Stimulated activated effector memory CD8-positive, alpha-beta T cell treated with anti-CD3 and anti-CD28 coated beads, Interleukin-12 subunit alpha, Interleukin-12 subunit beta, amount 100 ng/mL, for 72 hours (primary cell): ENCODE measurements at regions not wholly inside any gene's neighbourhood (a gene's known extent, or its start where the extent isn't known, plus 50 kb on each side); places are given as distances from the start of the nearest gene placed in this dataset.
"Not testable (repeated sequence)": the region's sequence is repeated elsewhere in the genome, so short reads cannot be mapped to it uniquely, and the experiment has no call there.

Experiments
- ATAC-seq: fragments of 150-1000 bp; cut with Tn5 transposase; 2 replicates; pipeline ENCODE4 v1.10.0; 2021
- DNase-seq, 2 donors: peaks; one replicate each; pipeline ENCODE4 v3.0.0; 2021 to 2022; ENCODE audit warnings: low spot score in 2 of 2
- H3K27ac Mint-ChIP-seq: one replicate; pipeline ENCODE4 v1.8.0; 2022; ENCODE audit warnings: mild to moderate bottlenecking, mixed read lengths
- H3K36me3 Mint-ChIP-seq: one replicate; pipeline ENCODE4 v1.8.0; 2022; ENCODE audit warnings: mild to moderate bottlenecking, mixed read lengths
- H3K4me1 Mint-ChIP-seq: one replicate; pipeline ENCODE4 v1.8.0; 2022; ENCODE audit warnings: mixed read lengths
- H3K4me3 Mint-ChIP-seq: one replicate; pipeline ENCODE4 v1.8.0; 2022; ENCODE audit warnings: mild to moderate bottlenecking, mixed read lengths
- H3K9me3 Mint-ChIP-seq: one replicate; pipeline ENCODE4 v1.8.0; 2022; ENCODE audit warnings: mixed read lengths

- no peak for DNase-seq
- Mint-ChIP-seq H3K4me1 (no peaks in the 10 kb centered on the region), H3K36me3 (no peaks in the 10 kb centered on the region), H3K4me3 (no peak overlapping the region), H3K9me3 (no peaks in the 10 kb centered on the region), H3K27ac (no peak overlapping the region)
- no peak for ATAC-seq
Observed at GRCh38 chr2:145812165-145812554, 1292.2 kb upstream of the ZEB2 start.

GRCh38 chr2:145811276-145812164, 1291.6 kb upstream of the ZEB2 start:
- Mint-ChIP-seq H3K9me3 (no peaks in the 10 kb centered on the region), H3K4me3 (no peak overlapping the region), H3K4me1 (no peaks in the 10 kb centered on the region), H3K36me3 (no peaks in the 10 kb centered on the region), H3K27ac (no peak overlapping the region)
- no peak for DNase-seq
- ATAC-seq, result no peak

GRCh38 chr2:145807968-145808367, 1288.0 kb upstream of the ZEB2 start:
- ATAC-seq, result no peak
- Mint-ChIP-seq H3K27ac (no peak overlapping the region), H3K4me1 (no peaks in the 10 kb centered on the region), H3K4me3 (no peak overlapping the region), H3K36me3 (no peaks in the 10 kb centered on the region), H3K9me3 (no peaks in the 10 kb centered on the region)
- no peak for DNase-seq

- no peak for ATAC-seq
- no peak for DNase-seq
- Mint-ChIP-seq H3K4me3 (no peak overlapping the region), H3K27ac (no peak overlapping the region), H3K4me1 (no peaks in the 10 kb centered on the region), H3K9me3 (no peaks in the 10 kb centered on the region), H3K36me3 (no peaks in the 10 kb centered on the region)
Observed at GRCh38 chr2:145807554-145807953, 1287.6 kb upstream of the ZEB2 start.

- Mint-ChIP-seq H3K4me3 (no peak overlapping the region), H3K36me3 (no peaks in the 10 kb centered on the region), H3K27ac (no peak overlapping the region), H3K9me3 (no peaks in the 10 kb centered on the region), H3K4me1 (no peaks in the 10 kb centered on the region)
- ATAC-seq (no peak), DNase-seq (no peak)
Observed at GRCh38 chr2:145806546-145806945, 1286.6 kb upstream of the ZEB2 start.

GRCh38 chr2:145802133-145802532, 1282.2 kb upstream of the ZEB2 start:
- Mint-ChIP-seq H3K4me3 (no peak overlapping the region), H3K27ac (no peak overlapping the region), H3K9me3 (no peaks in the 10 kb centered on the region), H3K4me1 (no peaks in the 10 kb centered on the region), H3K36me3 (no peaks in the 10 kb centered on the region)
- ATAC-seq (no peak), DNase-seq (no peak)

GRCh38 chr2:145801210-145801609, 1281.3 kb upstream of the ZEB2 start:
- Mint-ChIP-seq H3K4me1 (no peaks in the 10 kb centered on the region), H3K27ac (no peak overlapping the region), H3K9me3 (no peaks in the 10 kb centered on the region), H3K4me3 (no peak overlapping the region), H3K36me3 (no peaks in the 10 kb centered on the region)
- no peak for ATAC-seq
- no peak for DNase-seq

GRCh38 chr2:145800151-145801091, 1280.5 kb upstream of the ZEB2 start:
- no peak overlapping the region for H3K27ac Mint-ChIP-seq
- no peak for DNase-seq
- H3K4me3 Mint-ChIP-seq, result no peak overlapping the region
- H3K4me1 Mint-ChIP-seq, result no peaks in the 10 kb centered on the region
- no peak for ATAC-seq
- no peaks in the 10 kb centered on the region for H3K9me3 Mint-ChIP-seq
- no peaks in the 10 kb centered on the region for H3K36me3 Mint-ChIP-seq

- H3K4me1 Mint-ChIP-seq, result no peaks in the 10 kb centered on the region
- no peak overlapping the region for H3K27ac Mint-ChIP-seq
- DNase-seq, result no peak
Observed at GRCh38 chr2:145799595-145800108, 1279.7 kb upstream of the ZEB2 start.

GRCh38 chr2:145798419-145798818, 1278.5 kb upstream of the ZEB2 start:
- no peak for DNase-seq
- no peak for ATAC-seq
- no peak overlapping the region for H3K4me3 Mint-ChIP-seq
- H3K36me3 Mint-ChIP-seq, result no peaks in the 10 kb centered on the region
- H3K4me1 Mint-ChIP-seq, result no peaks in the 10 kb centered on the region
- no peaks in the 10 kb centered on the region for H3K9me3 Mint-ChIP-seq
- no peak overlapping the region for H3K27ac Mint-ChIP-seq

More at GRCh38 chr2:145799595-145800108, 1279.7 kb upstream of the ZEB2 start:
- Mint-ChIP-seq H3K9me3 (no peaks in the 10 kb centered on the region), H3K4me3 (no peak overlapping the region), H3K36me3 (no peaks in the 10 kb centered on the region)
- ATAC-seq, result no peak

GRCh38 chr2:145797692-145798091, 1277.8 kb upstream of the ZEB2 start:
- no peaks in the 10 kb centered on the region for H3K36me3 Mint-ChIP-seq

GRCh38 chr2:145792745-145793144, 1272.8 kb upstream of the ZEB2 start:
- Mint-ChIP-seq H3K4me1 (no peaks in the 10 kb centered on the region), H3K4me3 (no peak overlapping the region), H3K36me3 (no peaks in the 10 kb centered on the region), H3K9me3 (no peaks in the 10 kb centered on the region), H3K27ac (no peak overlapping the region)
- ATAC-seq (no peak), DNase-seq (no peak)

More at GRCh38 chr2:145797692-145798091, 1277.8 kb upstream of the ZEB2 start:
- no peak for ATAC-seq
- H3K27ac Mint-ChIP-seq, result no peak overlapping the region
- no peak overlapping the region for H3K4me3 Mint-ChIP-seq
- DNase-seq, result no peak
- H3K4me1 Mint-ChIP-seq, result no peaks in the 10 kb centered on the region
- no peaks in the 10 kb centered on the region for H3K9me3 Mint-ChIP-seq

- Mint-ChIP-seq H3K9me3 (no peaks in the 10 kb centered on the region), H3K4me3 (no peak overlapping the region), H3K36me3 (no peaks in the 10 kb centered on the region), H3K4me1 (no peaks in the 10 kb centered on the region), H3K27ac (no peak overlapping the region)
- DNase-seq (no peak), ATAC-seq (no peak)
Observed at GRCh38 chr2:145789636-145790035, 1269.7 kb upstream of the ZEB2 start.

GRCh38 chr2:145787597-145788361, 1267.9 kb upstream of the ZEB2 start:
- H3K4me3 Mint-ChIP-seq, H3K4me1 Mint-ChIP-seq, H3K36me3 Mint-ChIP-seq, H3K9me3 Mint-ChIP-seq, DNase-seq, ATAC-seq, H3K27ac Mint-ChIP-seq: not testable (repeated sequence)

GRCh38 chr2:145782607-145783006, 1262.7 kb upstream of the ZEB2 start:
- H3K27ac Mint-ChIP-seq, ATAC-seq, H3K4me1 Mint-ChIP-seq, DNase-seq, H3K4me3 Mint-ChIP-seq, H3K9me3 Mint-ChIP-seq, H3K36me3 Mint-ChIP-seq: not testable (repeated sequence)
